AG04449 (cell line): ENCODE measurements at regions not wholly inside any gene's neighbourhood (a gene's known extent, or its start where the extent isn't known, plus 50 kb on each side); places are given as distances from the start of the nearest gene placed in this dataset.

ENCODE experiments used
- CTCF ChIA-PET: fragments of 350-600 bp; formaldehyde crosslinking; extraction: SDS; loops from one replicate; lab custom pipeline; 2021; ENCODE audit warnings: antibody characterized with exemption; lab: Yijun Ruan, JAX
- POLR2A ChIA-PET: fragments of 400-600, 350-600 bp; formaldehyde crosslinking; extraction: SDS; loops from one replicate; lab custom pipeline; 2020; ENCODE audit warnings: antibody characterized with exemption, inconsistent platforms; lab: Yijun Ruan, JAX
- DNase-seq: peaks from one replicate; pipeline ENCODE4 v3.0.0-alpha.2; 2010; ENCODE audit warnings: low read depth, low spot score
- H3K4me3 ChIP-seq: 2 replicates; pipeline ENCODE4 v1.5.1; 2011; ENCODE audit warnings: low read depth, mild to moderate bottlenecking, control low read depth, low read length
- TF ChIP-seq, protein P1 (sequence below): IDR thresholded peaks from one replicate; pipeline ENCODE4 v1.5.1; 2011; ENCODE audit warnings: mild to moderate bottlenecking, moderate library complexity, low read length, control low read depth, inconsistent platforms; ENCODE audit not compliant: insufficient read depth; ENCODE audit errors: missing control alignments

- ChIA-PET POLR2A (no interaction called here), CTCF (interaction anchor here (1.0 to 2.6 kb wide), 2 partner anchors 15 kb away, joined by 3 to 13 read pairs; no protein-coding TSS in a partner anchor)
- DNase-seq, result no peak
- TF ChIP-seq, protein P1, sequence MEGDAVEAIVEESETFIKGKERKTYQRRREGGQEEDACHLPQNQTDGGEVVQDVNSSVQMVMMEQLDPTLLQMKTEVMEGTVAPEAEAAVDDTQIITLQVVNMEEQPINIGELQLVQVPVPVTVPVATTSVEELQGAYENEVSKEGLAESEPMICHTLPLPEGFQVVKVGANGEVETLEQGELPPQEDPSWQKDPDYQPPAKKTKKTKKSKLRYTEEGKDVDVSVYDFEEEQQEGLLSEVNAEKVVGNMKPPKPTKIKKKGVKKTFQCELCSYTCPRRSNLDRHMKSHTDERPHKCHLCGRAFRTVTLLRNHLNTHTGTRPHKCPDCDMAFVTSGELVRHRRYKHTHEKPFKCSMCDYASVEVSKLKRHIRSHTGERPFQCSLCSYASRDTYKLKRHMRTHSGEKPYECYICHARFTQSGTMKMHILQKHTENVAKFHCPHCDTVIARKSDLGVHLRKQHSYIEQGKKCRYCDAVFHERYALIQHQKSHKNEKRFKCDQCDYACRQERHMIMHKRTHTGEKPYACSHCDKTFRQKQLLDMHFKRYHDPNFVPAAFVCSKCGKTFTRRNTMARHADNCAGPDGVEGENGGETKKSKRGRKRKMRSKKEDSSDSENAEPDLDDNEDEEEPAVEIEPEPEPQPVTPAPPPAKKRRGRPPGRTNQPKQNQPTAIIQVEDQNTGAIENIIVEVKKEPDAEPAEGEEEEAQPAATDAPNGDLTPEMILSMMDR, result no peak
- H3K4me3 ChIP-seq, result no peak overlapping the region
Observed at GRCh38 chr20:63070771-63071540, 64.2 kb upstream of the BHLHE23 start.

GRCh38 chr20:63070301-63070625, 63.5 kb upstream of the BHLHE23 start:
- ChIA-PET CTCF (interaction anchor here (1.0 kb wide), 1 partner anchor 14 kb away, joined by 3 read pairs; no protein-coding TSS in a partner anchor), POLR2A (no interaction called here)
- no peak overlapping the region for H3K4me3 ChIP-seq
- no peak for DNase-seq
- TF ChIP-seq, protein P1, result no peak

DNA sequence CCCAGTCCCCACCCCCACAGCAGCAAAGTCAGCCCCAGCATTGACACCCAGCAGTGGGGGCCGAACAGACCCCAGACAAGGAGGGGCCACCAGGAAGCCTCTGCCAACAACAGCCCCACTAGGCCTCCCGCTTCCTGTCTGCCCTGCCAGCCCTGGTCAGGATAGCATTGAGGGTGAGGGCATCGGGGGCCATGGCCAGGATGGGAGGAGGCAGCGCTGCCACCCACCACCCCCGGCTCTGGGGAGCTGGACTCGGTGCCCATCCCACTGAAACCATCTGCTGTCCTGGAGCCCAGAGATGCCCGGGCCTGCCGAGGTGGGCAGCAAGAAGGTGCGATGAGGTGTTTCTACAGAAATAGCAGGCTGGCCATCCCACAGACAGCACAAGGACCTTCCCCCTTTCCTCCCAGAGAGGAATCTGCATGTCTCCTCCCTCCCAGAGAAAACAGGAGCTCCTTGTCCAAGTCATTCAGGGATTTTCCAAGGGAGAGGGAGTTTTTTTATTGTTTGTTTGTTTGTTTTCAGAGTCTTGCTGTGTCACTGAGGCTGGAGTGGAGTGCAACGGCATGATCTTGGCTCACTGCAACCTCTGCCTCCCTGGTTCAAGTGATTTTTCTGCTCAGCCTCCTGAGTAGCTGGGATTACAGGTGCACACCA, 62.1 kb upstream of the BHLHE23 start:
- TF ChIP-seq, protein P1, result no peak
- H3K4me3 ChIP-seq, result no peak overlapping the region
- DNase-seq, result no peak
- ChIA-PET CTCF (interaction anchor here (0.8 to 1.8 kb wide), 2 partner anchors 12 to 13 kb away, joined by 3 to 6 read pairs; no protein-coding TSS in a partner anchor), POLR2A (no interaction called here)

DNA sequence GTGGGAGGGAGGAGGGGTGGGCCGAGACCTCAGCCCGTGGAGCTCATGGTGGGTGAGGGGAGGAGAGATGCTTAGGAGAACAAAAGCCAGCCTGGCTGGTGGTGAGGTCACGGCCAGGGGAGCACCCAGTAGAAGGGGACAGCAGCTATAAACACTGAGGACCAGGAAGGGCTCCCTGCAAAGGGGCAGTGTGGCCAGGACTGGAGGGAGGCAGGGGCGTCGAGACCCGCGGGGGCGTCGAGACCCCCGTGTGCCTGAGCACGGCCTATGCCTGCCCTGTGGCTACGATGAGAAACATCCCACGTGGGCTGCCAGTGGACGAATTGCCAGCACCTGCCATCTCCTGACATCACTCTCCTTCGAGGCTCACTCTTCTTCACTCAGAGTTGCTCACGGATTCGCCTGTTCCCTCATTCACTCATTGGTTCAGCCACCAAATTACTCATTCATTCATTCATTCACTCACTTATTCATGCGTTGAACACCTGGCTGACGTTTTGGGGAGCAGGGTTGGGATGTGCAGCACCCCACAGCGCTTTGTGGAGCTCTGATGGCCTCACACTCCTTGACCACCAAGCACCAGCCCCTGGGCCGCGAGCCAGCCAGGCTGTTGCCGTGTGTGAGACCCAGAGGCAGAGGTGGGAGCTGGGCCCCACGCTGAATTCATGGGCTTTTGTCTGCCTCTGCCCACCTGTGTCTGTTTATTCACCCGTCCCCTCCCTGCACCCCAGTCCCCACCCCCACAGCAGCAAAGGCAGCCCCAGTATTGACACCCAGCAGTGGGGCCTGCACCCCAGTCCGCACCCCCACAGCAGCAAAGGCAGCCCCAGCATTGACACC, 61.2 kb upstream of the BHLHE23 start:
- ChIA-PET POLR2A (no interaction called here), CTCF (interaction anchor here (1.8 kb wide), 1 partner anchor 12 kb away, joined by 6 read pairs; no protein-coding TSS in a partner anchor)
- TF ChIP-seq, protein P1, result no peak
- H3K4me3 ChIP-seq, result no peak overlapping the region
- no peak for DNase-seq

DNA sequence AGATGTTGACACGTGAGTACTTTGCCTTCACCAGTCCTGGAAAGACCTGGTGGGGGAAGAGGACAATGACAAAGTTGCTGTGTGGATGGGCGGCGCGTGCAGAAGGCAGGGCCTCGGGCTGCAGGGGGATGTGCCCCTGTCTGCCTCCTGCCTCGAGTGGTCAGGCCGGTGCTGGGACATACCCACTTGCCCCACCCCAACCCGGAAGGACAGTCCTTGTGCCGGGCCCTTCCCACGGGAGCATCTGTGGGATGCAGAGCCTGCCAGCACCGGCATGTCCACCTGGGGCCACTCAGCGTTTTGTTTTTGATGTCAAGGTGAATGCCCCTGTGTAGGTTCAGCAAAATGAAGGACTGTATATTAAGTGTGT, 60.5 kb upstream of the BHLHE23 start:
- TF ChIP-seq, protein P1, result no peak
- no peak for DNase-seq
- POLR2A ChIA-PET, result no interaction called here
- H3K4me3 ChIP-seq, result no peak overlapping the region
- CTCF ChIA-PET, result interaction anchor here (1.8 kb wide), 1 partner anchor 11 kb away, joined by 6 read pairs; no protein-coding TSS in a partner anchor
